CD4-positive, alpha-beta T cell treated with Interferon alpha-2 for 1 hour (primary cell): ENCODE measurements at regions not wholly inside any gene's neighbourhood (a gene's known extent, or its start where the extent isn't known, plus 50 kb on each side); places are given as distances from the start of the nearest gene placed in this dataset.

Experiments used
- DNase-seq, 2 donors: peaks; one replicate each; pipeline ENCODE4 v3.0.0-alpha.2; 2020 to 2022

- no peak for DNase-seq
Observed at GRCh38 chr6:18674346-18674745, 287.2 kb downstream of the RNF144B start.

- DNase-seq: no peak
Observed at GRCh38 chr6:18675881-18676280, 288.7 kb downstream of the RNF144B start.

DNA sequence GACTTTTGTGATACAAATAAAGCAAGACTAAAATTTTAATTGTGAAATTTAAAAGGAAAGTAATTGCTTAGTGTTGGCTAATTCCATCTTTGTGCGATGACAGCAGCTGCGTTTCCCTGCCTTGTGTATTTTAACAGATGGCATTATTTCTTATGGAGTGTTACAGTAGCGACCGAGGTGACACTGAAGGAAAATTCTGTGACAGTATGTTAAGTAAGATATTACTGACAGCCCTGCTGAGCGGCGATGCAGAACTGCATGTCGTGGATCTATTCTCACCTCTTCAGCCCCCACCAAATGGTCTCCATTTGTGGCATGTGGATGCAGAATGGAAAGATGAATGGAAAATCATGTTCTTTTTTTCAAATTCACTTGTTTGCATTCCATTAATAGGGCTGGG lies 289.4 kb downstream of the RNF144B start:
- DNase-seq: no peak

- no peak for DNase-seq
Observed at GRCh38 chr6:18680842-18681241, 293.7 kb downstream of the RNF144B start.

- DNase-seq: no peak
Observed at GRCh38 chr6:18681832-18682503, 294.8 kb downstream of the RNF144B start.

- DNase-seq: no peak
Observed at GRCh38 chr6:18684343-18684742, 297.2 kb downstream of the RNF144B start.

GRCh38 chr6:18692929-18693685 lies 306.0 kb downstream of the RNF144B start:
- DNase-seq: no peak

DNA sequence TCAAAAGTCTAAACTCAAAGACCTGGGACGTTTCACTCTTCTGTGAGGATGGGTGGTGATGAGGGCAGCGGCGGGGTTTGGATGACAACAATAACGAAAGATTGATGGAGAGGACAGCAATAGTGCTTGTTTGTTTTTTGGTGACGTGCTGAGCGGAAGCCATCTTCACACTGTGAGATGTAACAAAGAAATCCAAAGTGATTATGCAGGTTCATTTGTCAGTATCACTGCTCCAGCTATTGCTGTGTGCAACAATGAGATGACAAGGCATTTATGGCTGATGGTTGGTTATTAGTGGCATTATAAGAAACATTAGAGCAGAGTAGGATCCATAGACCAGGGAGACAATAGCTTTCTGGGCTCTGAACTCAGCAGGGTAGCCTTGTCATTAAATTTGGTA lies 306.7 kb downstream of the RNF144B start:
- no peak for DNase-seq

DNA sequence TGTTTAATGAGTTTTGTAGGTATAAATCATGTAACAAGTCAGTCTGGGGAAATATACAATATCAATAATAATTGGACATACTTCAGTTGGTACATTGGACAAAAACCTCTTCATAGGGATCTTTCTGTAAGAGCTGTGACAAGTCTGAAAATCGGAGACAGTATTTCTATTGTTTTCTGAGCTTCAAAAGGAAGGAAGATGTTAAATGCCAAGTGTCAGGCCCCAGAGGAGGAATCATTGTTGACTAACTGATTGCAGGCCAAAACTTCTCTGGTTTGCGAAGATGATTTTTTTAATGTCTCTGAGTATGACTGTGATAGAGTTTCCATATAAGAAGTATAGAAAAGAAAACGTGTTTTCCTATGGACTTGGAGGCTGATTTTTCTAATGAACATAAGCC lies 316.4 kb downstream of the RNF144B start:
- no peak for DNase-seq

- no peak for DNase-seq
Observed at GRCh38 chr6:18707714-18708439, 320.7 kb downstream of the RNF144B start.

DNA sequence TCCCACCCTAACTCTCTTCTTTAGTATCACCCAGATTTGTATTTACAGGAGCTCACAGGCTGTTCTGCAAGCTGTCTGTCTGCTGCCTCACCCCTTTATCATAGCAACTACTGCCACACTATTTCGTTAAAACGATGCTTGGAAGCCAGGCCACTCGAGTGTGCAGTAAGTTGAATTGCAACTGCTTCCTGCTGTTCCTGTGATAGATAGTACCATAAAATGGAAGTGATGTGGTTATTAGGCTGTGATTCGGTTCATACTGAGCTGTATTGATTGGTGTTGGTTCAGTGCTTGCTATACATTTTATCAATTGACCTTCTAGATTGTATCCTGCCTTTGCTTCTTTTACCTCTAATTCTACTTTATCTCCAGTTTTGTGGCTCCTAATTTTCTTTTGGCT lies 325.4 kb downstream of the RNF144B start:
- DNase-seq: no peak

DNA sequence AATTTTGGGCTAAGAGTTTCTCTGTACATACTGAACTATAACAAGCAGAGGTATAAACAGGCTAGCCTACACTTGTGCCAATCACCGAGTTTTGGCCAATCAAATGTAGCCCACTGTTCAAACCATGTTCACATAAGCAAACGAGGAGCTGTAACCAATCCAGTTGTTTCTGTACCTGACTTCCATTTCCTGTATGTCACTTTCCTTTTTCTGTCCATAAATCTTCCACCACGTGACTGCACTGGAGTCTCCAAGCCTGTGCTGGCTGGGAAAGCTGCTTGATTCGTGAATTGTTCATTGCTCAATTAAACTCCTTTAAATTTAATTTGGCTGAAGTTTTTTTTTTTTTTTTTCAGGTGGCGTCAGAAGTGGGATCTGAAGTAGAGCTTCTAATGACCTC lies 332.9 kb downstream of the RNF144B start:
- DNase-seq: no peak

DNA sequence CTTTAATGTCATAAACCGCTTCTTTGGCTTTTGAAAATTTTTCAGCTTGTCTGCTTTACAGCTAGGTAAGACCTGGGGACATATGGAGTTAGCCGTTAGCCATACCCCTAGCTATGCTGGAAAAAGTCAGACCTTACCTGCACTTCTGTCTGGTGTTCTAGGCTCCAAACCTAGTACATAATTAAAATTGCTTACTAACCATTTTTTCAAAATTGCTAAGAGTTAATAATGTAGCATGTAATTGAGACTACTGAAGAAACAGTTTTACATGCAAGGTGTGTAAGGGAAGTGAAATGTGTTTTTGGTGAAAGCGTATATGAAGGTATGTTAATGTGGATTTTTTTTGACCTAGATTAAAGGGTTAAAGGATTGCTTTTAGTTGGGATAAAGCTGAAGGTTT lies 336.9 kb downstream of the RNF144B start:
- no peak for DNase-seq

DNA sequence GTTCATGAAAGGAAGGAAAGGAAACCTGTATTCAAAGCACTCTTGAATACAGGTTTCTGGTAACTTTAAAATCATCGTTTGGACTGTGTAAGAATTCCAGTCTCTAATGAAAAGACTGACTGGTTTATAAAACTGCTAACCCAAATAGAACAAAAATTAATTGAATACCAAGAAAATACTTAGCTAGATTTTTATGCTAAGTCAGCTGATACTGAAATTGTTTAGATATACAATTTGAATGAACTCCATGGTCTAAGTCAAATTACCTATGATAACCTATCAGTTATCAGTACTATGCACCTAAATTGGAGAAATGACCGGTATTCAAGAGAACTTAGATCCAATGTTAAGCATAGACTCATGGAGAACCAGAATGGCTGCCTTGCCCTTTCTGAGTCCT lies 338.3 kb downstream of the RNF144B start:
- DNase-seq: no peak

DNA sequence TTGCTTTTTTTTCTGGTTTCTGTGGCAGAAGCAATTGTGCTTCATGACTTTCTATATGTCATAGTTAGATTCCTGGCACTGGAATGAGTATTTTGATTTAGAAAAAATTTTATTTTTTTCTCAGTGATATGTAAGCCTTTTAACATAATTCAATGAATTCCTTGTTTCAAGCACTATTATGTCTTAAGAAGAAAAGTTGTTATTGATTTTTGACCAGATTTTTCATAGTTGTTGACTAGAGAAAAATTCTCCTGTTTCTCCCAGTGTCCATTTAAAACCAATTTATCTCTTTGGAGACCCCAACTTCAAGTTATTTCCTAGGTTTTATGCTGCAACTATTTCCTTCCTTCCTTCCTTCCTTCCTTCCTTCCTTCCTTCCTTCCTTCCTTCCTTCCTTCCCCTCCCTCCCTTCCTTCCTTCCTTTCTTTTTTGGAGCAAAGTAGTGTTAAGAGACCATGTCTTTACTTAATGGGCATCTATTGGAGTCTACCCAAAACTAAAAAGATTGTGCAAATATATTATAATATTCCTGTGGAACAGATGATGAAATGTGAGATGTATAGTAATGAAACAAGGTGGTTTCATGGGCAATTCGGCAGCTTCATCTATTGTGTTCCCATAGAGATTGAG lies 346.9 kb downstream of the RNF144B start:
- no peak for DNase-seq

- no peak for DNase-seq
Observed at GRCh38 chr6:18741741-18742140, 354.6 kb downstream of the RNF144B start.

DNA sequence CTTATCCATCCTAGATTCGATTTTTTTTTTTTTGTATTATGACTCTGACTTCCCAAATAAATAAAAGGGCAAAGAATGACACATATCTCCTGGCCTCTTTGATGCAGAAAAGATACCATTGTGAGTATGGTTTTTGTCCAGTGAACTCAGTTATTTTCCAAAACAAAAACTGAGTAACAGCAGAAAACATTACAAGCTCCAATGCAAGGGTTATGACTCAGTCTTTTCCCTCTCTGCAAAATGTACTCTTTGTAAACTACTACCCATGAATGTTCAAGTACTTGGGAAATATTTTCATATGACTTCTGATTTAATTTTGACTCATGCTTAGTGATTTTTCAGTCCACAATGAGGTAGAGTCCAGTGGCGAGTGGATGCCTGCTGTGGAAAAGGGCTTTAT lies 355.3 kb downstream of the RNF144B start:
- no peak for DNase-seq

GRCh38 chr6:18746727-18747126 lies 359.6 kb downstream of the RNF144B start:
- DNase-seq: no peak

GRCh38 chr6:18748314-18748713 lies 361.2 kb downstream of the RNF144B start:
- DNase-seq: no peak

DNA sequence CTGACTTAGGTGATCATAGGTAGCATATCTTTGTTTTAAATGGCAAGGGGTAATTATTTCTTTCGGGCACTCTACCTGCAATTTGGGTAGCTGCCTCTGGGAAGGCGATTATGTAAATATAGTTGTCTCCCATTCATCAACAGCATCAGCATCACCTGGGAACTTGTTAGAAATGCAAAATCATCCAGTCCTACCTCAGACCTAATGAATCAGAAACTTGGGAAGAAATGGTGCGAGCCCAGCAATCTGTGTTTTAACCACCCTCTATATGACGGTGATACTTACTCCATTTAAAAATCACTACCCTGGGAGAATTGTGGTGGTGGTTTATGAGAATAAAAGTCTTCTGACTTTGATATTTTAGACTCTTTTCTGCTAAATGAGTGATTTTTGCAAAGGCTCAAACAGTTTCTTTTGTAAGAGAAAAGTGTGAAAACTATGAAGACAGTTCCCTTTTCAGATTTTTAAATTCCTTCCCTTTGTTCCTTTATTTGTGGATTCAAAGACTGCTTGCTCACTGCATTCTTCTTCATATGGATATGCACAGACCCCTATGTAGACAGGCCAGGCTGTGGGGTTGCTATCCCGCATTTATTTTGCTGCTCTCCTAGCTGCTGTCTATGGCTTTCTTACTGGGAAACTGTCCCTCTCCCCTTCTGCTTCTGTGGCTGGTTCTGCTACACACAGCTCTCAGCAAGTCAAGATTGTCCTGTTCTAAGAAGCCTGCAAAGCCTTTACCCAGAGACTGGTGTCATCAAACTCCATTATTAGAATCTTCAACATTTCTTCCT lies 365.3 kb downstream of the RNF144B start:
- DNase-seq: no peak

- DNase-seq: no peak
Observed at GRCh38 chr6:18753076-18753475, 365.9 kb downstream of the RNF144B start.

DNA sequence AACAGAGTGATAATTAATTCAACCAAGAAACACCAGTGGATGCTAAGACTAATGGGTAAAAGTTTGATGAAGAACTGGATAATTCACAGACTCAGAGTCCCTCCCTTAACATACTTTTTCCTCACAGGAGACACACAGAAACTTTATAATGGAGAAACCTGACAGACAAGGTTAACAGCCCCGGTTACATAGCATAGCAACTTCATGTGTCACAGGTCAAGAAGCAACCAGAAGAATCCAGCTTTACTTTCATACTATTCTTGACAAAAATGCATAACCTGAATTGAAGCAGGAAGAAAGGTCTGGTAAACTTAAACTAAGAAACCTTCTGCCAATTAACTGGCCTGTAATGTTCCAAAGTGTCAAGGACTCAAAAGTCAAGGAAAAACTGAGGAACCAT lies 375.9 kb downstream of the RNF144B start:
- DNase-seq: no peak

DNA sequence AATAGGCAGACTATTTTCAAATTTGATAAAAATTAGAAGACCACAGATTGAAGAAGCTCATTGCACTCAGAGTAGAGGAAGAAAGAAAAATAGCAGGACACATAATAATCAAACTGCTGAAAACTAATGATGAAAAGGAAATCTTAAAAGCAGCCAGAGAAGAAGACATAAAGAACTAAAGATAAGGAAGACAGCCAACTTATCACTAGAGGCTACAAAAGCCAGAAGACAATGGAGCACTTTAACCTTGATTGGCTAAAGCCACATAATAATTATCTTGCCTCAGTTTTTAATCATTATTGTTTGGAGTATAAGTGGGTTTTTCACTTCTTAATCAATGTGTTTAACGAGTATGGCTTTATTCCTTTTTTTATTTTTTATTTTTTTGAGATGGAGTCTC lies 397.6 kb downstream of the RNF144B start:
- no peak for DNase-seq
